Epithelial cell of proximal tubule (primary cell): ENCODE measurements at regions not wholly inside any gene's neighbourhood (a gene's known extent, or its start where the extent isn't known, plus 50 kb on each side); places are given as distances from the start of the nearest gene placed in this dataset.

ENCODE experiments used
- DNase-seq: peaks from one replicate; pipeline ENCODE4 v3.0.0-alpha.2; 2011; ENCODE audit warnings: low read depth
- H3K4me3 ChIP-seq: 2 replicates; pipeline ENCODE4 v1.5.1; 2011; ENCODE audit warnings: low read depth, mild to moderate bottlenecking, low read length
- TF ChIP-seq, protein P1 (sequence below): conservative IDR thresholded peaks from 2 replicates; pipeline ENCODE4 v1.5.1; 2012; ENCODE audit warnings: low read depth, mild to moderate bottlenecking, low read length

DNA sequence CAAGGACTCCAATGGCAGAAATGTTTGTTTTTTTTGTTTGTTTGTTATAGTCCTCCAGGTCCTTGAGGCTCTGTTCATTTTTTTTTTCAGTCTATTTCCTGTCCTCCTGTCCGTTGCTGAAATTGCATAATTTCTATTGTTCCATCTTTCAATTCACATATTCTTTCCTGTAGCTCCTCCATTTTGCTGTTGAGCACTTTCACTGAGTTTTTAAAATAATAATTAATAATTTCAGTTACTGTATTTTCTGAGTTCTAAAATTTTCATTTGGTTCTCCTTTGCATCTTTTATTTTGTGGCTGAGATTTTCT, 202.3 kb upstream of the AGR3 start:
- DNase-seq: no peak
- TF ChIP-seq, protein P1, sequence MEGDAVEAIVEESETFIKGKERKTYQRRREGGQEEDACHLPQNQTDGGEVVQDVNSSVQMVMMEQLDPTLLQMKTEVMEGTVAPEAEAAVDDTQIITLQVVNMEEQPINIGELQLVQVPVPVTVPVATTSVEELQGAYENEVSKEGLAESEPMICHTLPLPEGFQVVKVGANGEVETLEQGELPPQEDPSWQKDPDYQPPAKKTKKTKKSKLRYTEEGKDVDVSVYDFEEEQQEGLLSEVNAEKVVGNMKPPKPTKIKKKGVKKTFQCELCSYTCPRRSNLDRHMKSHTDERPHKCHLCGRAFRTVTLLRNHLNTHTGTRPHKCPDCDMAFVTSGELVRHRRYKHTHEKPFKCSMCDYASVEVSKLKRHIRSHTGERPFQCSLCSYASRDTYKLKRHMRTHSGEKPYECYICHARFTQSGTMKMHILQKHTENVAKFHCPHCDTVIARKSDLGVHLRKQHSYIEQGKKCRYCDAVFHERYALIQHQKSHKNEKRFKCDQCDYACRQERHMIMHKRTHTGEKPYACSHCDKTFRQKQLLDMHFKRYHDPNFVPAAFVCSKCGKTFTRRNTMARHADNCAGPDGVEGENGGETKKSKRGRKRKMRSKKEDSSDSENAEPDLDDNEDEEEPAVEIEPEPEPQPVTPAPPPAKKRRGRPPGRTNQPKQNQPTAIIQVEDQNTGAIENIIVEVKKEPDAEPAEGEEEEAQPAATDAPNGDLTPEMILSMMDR: no peak
- H3K4me3 ChIP-seq: no peak overlapping the region

GRCh38 chr7:17085186-17085585, 203.4 kb upstream of the AGR3 start:
- TF ChIP-seq, protein P1: no peak
- no peak overlapping the region for H3K4me3 ChIP-seq
- DNase-seq: no peak

DNA sequence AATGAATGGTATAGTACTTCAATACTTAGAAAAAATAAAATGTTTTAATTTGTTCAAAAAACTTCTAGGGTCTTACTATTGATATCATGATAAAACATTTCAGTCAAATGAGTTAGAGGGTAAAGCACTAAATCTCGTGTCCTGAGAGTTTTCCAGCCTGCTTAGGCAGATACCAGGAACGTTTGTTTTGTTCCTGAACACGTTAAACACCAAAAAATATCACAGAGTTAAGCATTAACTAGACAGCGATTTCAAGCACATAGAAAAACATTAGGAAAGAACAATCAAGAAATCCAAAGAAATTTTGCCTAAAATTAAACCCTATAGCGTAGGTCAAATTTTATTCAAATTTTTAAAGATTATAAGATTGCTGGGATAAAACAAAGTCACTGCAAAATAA, 204.6 kb upstream of the AGR3 start:
- TF ChIP-seq, protein P1: no peak
- H3K4me3 ChIP-seq: no peak overlapping the region
- DNase-seq: no peak

- TF ChIP-seq, protein P1: no peak
- DNase-seq: no peak
- no peak overlapping the region for H3K4me3 ChIP-seq
Observed at GRCh38 chr7:17090751-17091150, 207.7 kb upstream of the AHR start.

DNA sequence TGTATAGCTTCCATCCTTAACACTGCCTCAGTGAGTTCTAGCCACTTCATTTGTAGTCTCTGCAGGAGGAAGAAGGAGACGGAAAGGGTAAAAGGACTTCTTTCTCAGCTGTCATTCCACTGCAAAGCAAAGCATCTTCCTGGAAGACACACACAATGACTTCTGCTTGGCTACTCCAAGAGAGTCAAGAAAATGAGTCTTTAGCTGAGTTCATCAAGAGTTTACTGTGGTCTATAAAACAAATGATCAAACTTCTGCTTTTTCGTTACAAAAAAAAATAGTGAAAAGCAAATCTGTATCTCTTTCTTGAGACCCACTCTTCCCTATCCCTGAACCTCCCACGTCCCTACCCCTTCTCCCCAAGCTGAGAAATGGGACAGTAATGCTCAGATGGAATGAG, 205.0 kb upstream of the AHR start:
- TF ChIP-seq, protein P1: no peak
- H3K4me3 ChIP-seq: no peak overlapping the region
- DNase-seq: no peak

DNA sequence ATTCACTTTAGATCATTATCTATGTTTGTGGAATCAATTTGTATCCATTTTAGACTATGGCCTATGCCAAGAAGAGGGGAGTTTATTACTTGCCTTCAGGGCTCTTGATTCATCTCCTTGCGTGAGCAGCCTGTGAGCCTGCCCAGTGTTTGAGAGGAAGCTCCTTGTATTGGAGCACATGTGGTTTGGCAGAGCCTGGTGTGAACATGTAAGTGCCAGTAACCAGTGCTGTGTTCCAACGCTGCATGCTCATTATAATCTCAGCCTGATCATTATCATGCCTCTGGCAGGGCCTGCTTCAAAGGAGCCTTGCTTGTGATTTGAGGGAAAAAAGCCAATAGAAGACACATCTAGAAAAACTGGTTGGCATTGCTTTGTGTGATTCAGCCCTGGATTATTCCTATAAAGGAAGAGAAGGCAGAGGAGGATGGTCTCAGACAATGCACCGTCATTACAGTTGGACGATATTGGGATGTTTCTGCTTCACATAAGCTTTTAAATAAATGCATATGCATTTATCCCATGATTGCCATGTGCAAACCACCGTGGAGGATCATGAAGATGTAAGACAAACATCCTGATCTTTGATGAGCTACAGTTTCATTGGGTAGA, 203.4 kb upstream of the AHR start:
- TF ChIP-seq, protein P1: no peak
- DNase-seq: no peak
- H3K4me3 ChIP-seq: no peak overlapping the region

GRCh38 chr7:17095931-17096330, 202.5 kb upstream of the AHR start:
- no peak overlapping the region for H3K4me3 ChIP-seq
- no peak for DNase-seq
- TF ChIP-seq, protein P1: no peak
